GM12878 (cell line): ENCODE measurements at regions not wholly inside any gene's neighbourhood (a gene's known extent, or its start where the extent isn't known, plus 50 kb on each side); places are given as distances from the start of the nearest gene placed in this dataset.

Source experiments
- ASH2L ChIP-seq: fragments of 300-600, 200-600 bp; sonication (generic); IDR thresholded peaks from 2 replicates; pipeline ENCODE4 v1.6.1; 2017; ENCODE audit warnings: low read depth, mild to moderate bottlenecking, borderline replicate concordance
- EP300 ChIP-seq, 2 experiments: fragments of 150-350 bp in 1 of 2; IDR thresholded peaks; 2 replicates each; pipeline ENCODE4 v1.6.1; 2011 to 2012; ENCODE audit warnings: low read depth in 2 of 2, low read length in 2 of 2, borderline replicate concordance in 1 of 2, improper control_type of control experiment in 1 of 2, inconsistent platforms in 1 of 2; ENCODE audit not compliant: control insufficient read depth in 1 of 2
- JUND ChIP-seq: IDR thresholded peaks from 2 replicates; pipeline ENCODE4 v1.6.1; 2012; ENCODE audit warnings: low read depth, mild to moderate bottlenecking, low read length, improper control_type of control experiment, moderate library complexity
- MTA3 ChIP-seq: IDR thresholded peaks from 2 replicates; pipeline ENCODE4 v1.6.1; 2012; ENCODE audit warnings: low read length, inconsistent platforms, borderline replicate concordance
- MYC ChIP-seq: IDR thresholded peaks from 2 replicates; pipeline ENCODE4 v1.6.1; 2011; ENCODE audit warnings: mild to moderate bottlenecking, low read length, moderate library complexity, inconsistent platforms; ENCODE audit not compliant: insufficient read depth, insufficient replicate concordance, insufficient read length, severe bottlenecking
- POLR2A ChIP-seq: IDR thresholded peaks from 2 replicates; pipeline ENCODE4 v1.6.1; 2011; ENCODE audit warnings: low read depth, mild to moderate bottlenecking, low read length
- SP1 ChIP-seq: IDR thresholded peaks from one replicate; pipeline ENCODE4 v1.6.1; 2011; ENCODE audit warnings: low read depth, low read length
- TCF7 ChIP-seq: IDR thresholded peaks from 2 replicates; pipeline ENCODE4 v1.6.1; 2014; ENCODE audit warnings: antibody characterized with exemption, borderline replicate concordance
- ZNF274 ChIP-seq: IDR thresholded peaks from one replicate; pipeline ENCODE4 v1.8.0; 2011; ENCODE audit not compliant: insufficient read length, insufficient read depth
- TF ChIP-seq, protein P1 (sequence below): fragments of 450-650 bp; formaldehyde crosslinking; IDR thresholded peaks from 2 replicates; pipeline ENCODE4 v1.4.0; 2020; ENCODE audit warnings: mild to moderate bottlenecking, moderate library complexity
- TF ChIP-seq, protein P2 (sequence below), 3 experiments: IDR thresholded peaks in 2 of 3; conservative IDR thresholded peaks in 1 of 3; 2 replicates each; pipeline ENCODE4 v1.5.1; 2011; ENCODE audit warnings: low read depth in 3 of 3, low read length in 3 of 3, mild to moderate bottlenecking in 3 of 3, control low read depth in 2 of 3, moderate library complexity in 2 of 3, inconsistent platforms in 1 of 3, mixed read lengths in 1 of 3; ENCODE audit not compliant: control insufficient read depth in 2 of 3, insufficient read depth in 1 of 3; ENCODE audit errors: extremely low read depth in 1 of 3
- TF ChIP-seq, protein P3 (sequence below): IDR thresholded peaks from 2 replicates; pipeline ENCODE4 v1.6.1; 2011; ENCODE audit warnings: low read depth, mild to moderate bottlenecking, low read length, moderate library complexity, borderline replicate concordance; ENCODE audit errors: extremely low read depth

DNA sequence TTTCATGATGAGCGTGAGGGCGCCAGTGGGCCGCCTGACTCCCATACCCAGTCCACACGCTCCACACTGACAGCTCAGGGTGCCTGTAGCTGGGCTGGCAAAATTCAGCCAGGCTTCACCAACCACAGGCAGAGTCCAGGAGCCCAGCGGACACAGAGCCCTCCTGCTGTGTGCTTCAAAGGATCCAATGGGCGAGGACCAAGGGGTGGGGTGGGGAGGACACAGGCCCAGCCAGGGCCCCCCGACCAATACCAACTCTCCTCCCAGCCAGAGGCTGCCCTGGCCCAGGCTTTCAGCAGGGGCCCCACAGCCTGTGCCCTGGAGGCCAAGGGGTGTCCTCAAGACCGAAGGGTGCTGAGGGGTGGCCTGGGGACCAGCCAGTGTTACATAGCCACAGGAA, 336.1 kb downstream of the CTTN start:
- TF ChIP-seq, protein P1, sequence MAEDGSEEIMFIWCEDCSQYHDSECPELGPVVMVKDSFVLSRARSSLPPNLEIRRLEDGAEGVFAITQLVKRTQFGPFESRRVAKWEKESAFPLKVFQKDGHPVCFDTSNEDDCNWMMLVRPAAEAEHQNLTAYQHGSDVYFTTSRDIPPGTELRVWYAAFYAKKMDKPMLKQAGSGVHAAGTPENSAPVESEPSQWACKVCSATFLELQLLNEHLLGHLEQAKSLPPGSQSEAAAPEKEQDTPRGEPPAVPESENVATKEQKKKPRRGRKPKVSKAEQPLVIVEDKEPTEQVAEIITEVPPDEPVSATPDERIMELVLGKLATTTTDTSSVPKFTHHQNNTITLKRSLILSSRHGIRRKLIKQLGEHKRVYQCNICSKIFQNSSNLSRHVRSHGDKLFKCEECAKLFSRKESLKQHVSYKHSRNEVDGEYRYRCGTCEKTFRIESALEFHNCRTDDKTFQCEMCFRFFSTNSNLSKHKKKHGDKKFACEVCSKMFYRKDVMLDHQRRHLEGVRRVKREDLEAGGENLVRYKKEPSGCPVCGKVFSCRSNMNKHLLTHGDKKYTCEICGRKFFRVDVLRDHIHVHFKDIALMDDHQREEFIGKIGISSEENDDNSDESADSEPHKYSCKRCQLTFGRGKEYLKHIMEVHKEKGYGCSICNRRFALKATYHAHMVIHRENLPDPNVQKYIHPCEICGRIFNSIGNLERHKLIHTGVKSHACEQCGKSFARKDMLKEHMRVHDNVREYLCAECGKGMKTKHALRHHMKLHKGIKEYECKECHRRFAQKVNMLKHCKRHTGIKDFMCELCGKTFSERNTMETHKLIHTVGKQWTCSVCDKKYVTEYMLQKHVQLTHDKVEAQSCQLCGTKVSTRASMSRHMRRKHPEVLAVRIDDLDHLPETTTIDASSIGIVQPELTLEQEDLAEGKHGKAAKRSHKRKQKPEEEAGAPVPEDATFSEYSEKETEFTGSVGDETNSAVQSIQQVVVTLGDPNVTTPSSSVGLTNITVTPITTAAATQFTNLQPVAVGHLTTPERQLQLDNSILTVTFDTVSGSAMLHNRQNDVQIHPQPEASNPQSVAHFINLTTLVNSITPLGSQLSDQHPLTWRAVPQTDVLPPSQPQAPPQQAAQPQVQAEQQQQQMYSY: no peak
- TF ChIP-seq EP300 (IDR thresholded peaks at IDR 0.05; ENCODE audit: borderline replicate concordance in 1 of 2, control insufficient read depth in 1 of 2, low read depth in 2 of 2, low read length in 2 of 2) (no peak), ASH2L (no peak), TCF7 (no peak), JUND (no peak), MYC (no peak), SP1 (no peak), POLR2A (no peak), MTA3 (no peak), ZNF274 (no peak)
- TF ChIP-seq, protein P2, sequence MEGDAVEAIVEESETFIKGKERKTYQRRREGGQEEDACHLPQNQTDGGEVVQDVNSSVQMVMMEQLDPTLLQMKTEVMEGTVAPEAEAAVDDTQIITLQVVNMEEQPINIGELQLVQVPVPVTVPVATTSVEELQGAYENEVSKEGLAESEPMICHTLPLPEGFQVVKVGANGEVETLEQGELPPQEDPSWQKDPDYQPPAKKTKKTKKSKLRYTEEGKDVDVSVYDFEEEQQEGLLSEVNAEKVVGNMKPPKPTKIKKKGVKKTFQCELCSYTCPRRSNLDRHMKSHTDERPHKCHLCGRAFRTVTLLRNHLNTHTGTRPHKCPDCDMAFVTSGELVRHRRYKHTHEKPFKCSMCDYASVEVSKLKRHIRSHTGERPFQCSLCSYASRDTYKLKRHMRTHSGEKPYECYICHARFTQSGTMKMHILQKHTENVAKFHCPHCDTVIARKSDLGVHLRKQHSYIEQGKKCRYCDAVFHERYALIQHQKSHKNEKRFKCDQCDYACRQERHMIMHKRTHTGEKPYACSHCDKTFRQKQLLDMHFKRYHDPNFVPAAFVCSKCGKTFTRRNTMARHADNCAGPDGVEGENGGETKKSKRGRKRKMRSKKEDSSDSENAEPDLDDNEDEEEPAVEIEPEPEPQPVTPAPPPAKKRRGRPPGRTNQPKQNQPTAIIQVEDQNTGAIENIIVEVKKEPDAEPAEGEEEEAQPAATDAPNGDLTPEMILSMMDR (IDR thresholded peaks at IDR 0.05 in 2 of 3, conservative IDR thresholded peaks at IDR 0.05 in 1 of 3; ENCODE audit: control insufficient read depth in 2 of 3, extremely low read depth in 1 of 3, insufficient read depth in 1 of 3, low read depth in 3 of 3, low read length in 3 of 3): no peak
- TF ChIP-seq, protein P3, sequence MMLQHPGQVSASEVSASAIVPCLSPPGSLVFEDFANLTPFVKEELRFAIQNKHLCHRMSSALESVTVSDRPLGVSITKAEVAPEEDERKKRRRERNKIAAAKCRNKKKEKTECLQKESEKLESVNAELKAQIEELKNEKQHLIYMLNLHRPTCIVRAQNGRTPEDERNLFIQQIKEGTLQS: no peak
